ENCODE measurements at regions not wholly inside any gene's neighbourhood (a gene's known extent, or its start where the extent isn't known, plus 50 kb on each side); places are given as distances from the start of the nearest gene placed in this dataset.

DNA sequence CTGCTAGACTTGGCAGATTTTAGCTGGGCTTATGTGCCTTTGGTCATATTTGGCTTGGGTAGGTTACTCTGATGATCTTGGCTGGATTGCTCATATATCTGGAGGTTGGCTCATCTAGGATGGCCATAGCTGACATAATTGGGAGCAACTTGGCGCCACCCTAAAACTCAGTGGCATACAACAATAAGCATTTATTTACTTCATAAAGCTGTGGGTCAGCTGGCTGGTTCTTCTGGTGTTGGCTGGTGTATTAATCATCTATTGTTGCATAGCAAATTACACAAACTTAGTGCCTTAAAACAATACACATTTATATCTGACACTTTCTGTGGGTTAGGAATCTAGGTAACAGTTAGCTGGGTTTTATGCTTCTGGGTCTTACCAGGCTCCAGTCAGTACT lies 297.3 kb upstream of the JAG1 start:
- no peaks in the 10 kb centered on the region for H3K4me1 ChIP-seq (ENCODE audit: insufficient read depth, low read length)
- POLR2A ChIA-PET: no interaction called here
- H3K9ac ChIP-seq (ENCODE audit: insufficient read depth, low read depth, low read length): no peak overlapping the region
- H3K79me2 ChIP-seq (ENCODE audit: insufficient read depth, low read length): no peaks in the 10 kb centered on the region
- no peak overlapping the region for H2AFZ ChIP-seq (ENCODE audit: low read length)
- no peaks in the 10 kb centered on the region for H3K9me3 ChIP-seq (ENCODE audit: low read length)
- intact Hi-C loops (cut with micrococcal nuclease; ENCODE audit: unreplicated experiment) (no loop called here), in situ Hi-C loops (cut with HindIII; ENCODE audit: extremely low pct_ligation_motif_present, low pct_unique_long_range_greater_than_20kb) (no loop called here)
- H4K20me1 ChIP-seq (ENCODE audit: insufficient read depth, low read length): no peaks in the 10 kb centered on the region
- ATAC-seq (no peak), FAIRE-seq (no peak), DNase-seq (ENCODE audit: low spot score) (no peak)
- H3K4me2 ChIP-seq (ENCODE audit: low read depth, low read length): no peak overlapping the region
- H3K27me3 ChIP-seq (ENCODE audit: control insufficient read depth in 1 of 2, insufficient read depth in 2 of 2, low read length in 2 of 2): peaks cover 0 to 2% of the 10 kb centered on the region in 2 experiments; a peak in 1 of 5 replicates
- H3K4me3 ChIP-seq (replicated peaks in 1 of 3; ENCODE audit: insufficient read depth in 1 of 3, low read depth in 2 of 3, low read length in 3 of 3): no peak overlapping the region
- H3K27ac ChIP-seq (ENCODE audit: extremely low read length, insufficient read depth, low read length): no peak overlapping the region
- CTCF ChIA-PET (ENCODE audit: low intra/inter-chr PET ratio, low total read pairs): no interaction called here
- 65% methylated on average over 1 of the region's 1 CpG for WGBS (ENCODE audit: low lambda C conversion rate)
- BruUV-seq (replicated peaks): no TSS peak
- H3K36me3 ChIP-seq (replicated peaks in 1 of 2; ENCODE audit: control insufficient read depth in 1 of 2, insufficient read depth in 2 of 2, low read length in 2 of 2): no peaks in the 10 kb centered on the region
- TF ChIP-seq, protein P1, sequence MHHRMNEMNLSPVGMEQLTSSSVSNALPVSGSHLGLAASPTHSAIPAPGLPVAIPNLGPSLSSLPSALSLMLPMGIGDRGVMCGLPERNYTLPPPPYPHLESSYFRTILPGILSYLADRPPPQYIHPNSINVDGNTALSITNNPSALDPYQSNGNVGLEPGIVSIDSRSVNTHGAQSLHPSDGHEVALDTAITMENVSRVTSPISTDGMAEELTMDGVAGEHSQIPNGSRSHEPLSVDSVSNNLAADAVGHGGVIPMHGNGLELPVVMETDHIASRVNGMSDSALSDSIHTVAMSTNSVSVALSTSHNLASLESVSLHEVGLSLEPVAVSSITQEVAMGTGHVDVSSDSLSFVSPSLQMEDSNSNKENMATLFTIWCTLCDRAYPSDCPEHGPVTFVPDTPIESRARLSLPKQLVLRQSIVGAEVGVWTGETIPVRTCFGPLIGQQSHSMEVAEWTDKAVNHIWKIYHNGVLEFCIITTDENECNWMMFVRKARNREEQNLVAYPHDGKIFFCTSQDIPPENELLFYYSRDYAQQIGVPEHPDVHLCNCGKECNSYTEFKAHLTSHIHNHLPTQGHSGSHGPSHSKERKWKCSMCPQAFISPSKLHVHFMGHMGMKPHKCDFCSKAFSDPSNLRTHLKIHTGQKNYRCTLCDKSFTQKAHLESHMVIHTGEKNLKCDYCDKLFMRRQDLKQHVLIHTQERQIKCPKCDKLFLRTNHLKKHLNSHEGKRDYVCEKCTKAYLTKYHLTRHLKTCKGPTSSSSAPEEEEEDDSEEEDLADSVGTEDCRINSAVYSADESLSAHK (CRISPR knock-in tag; IDR thresholded peaks at IDR 0.05; ENCODE audit: borderline replicate concordance): no peak
- TF ChIP-seq KMT2B (CRISPR knock-in tag; IDR thresholded peaks at IDR 0.05) (no peak), ZSCAN5A (CRISPR knock-in tag; IDR thresholded peaks at IDR 0.05; ENCODE audit: borderline replicate concordance) (no peak), ZNF253 (CRISPR knock-in tag; IDR thresholded peaks at IDR 0.05; ENCODE audit: borderline replicate concordance) (no peak), STAT6 (CRISPR knock-in tag; IDR thresholded peaks at IDR 0.05; ENCODE audit: borderline replicate concordance) (no peak), ZBTB4 (CRISPR knock-in tag; IDR thresholded peaks at IDR 0.05; ENCODE audit: borderline replicate concordance) (no peak)
- TF ChIP-seq, protein P2, sequence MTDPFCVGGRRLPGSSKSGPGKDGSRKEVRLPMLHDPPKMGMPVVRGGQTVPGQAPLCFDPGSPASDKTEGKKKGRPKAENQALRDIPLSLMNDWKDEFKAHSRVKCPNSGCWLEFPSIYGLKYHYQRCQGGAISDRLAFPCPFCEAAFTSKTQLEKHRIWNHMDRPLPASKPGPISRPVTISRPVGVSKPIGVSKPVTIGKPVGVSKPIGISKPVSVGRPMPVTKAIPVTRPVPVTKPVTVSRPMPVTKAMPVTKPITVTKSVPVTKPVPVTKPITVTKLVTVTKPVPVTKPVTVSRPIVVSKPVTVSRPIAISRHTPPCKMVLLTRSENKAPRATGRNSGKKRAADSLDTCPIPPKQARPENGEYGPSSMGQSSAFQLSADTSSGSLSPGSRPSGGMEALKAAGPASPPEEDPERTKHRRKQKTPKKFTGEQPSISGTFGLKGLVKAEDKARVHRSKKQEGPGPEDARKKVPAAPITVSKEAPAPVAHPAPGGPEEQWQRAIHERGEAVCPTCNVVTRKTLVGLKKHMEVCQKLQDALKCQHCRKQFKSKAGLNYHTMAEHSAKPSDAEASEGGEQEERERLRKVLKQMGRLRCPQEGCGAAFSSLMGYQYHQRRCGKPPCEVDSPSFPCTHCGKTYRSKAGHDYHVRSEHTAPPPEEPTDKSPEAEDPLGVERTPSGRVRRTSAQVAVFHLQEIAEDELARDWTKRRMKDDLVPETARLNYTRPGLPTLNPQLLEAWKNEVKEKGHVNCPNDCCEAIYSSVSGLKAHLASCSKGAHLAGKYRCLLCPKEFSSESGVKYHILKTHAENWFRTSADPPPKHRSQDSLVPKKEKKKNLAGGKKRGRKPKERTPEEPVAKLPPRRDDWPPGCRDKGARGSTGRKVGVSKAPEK (CRISPR knock-in tag; IDR thresholded peaks at IDR 0.05; ENCODE audit: borderline replicate concordance): no peak
- TF ChIP-seq, protein P3, sequence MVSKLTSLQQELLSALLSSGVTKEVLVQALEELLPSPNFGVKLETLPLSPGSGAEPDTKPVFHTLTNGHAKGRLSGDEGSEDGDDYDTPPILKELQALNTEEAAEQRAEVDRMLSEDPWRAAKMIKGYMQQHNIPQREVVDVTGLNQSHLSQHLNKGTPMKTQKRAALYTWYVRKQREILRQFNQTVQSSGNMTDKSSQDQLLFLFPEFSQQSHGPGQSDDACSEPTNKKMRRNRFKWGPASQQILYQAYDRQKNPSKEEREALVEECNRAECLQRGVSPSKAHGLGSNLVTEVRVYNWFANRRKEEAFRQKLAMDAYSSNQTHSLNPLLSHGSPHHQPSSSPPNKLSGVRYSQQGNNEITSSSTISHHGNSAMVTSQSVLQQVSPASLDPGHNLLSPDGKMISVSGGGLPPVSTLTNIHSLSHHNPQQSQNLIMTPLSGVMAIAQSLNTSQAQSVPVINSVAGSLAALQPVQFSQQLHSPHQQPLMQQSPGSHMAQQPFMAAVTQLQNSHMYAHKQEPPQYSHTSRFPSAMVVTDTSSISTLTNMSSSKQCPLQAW (CRISPR knock-in tag; IDR thresholded peaks at IDR 0.05): no peak
